CD4-positive, alpha-beta T cell treated with Interleukin-21 for 1 hour (primary cell): ENCODE measurements at regions not wholly inside any gene's neighbourhood (a gene's known extent, or its start where the extent isn't known, plus 50 kb on each side); places are given as distances from the start of the nearest gene placed in this dataset.
"Not testable (repeated sequence)": the region's sequence is repeated elsewhere in the genome, so short reads cannot be mapped to it uniquely, and the experiment has no call there.

Experiments
- DNase-seq: peaks from one replicate; pipeline ENCODE4 v3.0.0-alpha.2; 2020

DNA sequence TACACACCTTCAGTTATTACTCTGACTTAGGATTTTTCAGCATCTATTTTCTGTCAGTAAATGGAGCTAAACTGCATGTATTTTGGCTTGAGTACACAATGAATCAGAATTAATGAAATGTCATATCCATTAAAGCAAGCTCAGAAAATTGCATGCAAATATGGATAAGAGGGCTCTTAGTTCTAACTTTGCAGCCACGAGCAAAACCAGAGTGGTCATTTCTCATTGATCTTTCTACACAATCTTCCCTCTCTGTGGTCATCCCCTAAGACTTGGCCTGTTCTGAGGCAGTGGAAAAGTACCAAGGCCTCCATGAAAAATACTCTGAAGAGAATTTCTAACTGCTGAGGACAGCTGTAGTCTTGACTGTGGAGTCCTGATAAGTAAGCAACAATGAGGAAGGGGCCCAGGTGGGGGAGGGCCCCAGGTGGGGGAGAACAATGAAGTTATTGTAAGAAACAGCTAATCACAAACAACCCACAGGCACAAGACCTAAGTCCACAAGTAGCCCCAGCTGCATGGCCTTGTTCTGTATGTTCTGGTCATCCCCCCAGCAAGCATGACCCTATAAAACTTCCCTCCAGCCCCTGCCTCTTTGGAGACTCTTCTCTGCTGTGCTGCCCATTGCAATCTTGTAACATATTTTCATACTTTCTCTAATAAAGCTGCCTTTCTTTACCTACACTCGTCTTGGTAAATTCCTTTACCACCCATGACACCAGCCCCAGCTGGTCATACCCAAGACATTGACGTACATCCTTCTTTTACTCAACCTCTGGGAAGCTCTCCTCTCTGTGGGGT is 230.3 kb downstream of the TDRD15 start:
- DNase-seq = no peak

DNA sequence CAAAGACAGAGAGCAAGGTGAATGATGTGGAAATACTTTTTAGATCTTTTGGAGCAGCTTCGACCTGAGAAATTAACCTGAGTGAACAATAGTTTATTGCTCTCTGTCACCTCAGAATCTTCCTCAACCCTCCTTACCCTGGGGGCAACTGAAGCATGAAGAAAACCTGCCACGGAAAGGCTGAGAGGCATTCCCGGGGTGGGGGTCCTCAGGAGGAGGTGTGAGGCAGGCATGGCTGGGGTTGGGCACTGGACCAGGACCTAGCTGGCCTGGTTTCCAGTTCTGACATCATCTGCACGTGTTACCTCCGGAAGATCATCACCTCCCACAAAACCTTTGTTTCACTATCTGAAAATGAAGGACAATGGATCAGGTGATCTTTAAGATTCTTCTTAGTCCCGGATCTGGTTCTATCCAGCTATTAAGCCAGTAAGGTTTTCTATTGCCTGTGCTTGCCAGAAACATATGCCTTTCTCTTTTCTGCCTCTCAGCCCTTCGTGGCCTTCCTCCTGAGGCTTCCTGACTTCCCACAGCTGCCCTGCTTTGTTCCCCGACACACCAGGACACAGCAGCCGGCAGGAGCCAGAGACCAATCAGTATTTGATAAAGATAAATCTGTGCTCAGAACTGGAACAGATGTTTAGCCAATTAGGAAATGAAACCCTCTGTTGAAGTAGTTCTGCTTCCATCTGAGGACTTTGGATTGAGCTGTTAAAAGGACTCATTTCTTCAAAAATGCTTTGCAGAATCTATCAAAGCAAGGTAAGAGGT is 232.5 kb downstream of the TDRD15 start:
- no peak for DNase-seq

DNA sequence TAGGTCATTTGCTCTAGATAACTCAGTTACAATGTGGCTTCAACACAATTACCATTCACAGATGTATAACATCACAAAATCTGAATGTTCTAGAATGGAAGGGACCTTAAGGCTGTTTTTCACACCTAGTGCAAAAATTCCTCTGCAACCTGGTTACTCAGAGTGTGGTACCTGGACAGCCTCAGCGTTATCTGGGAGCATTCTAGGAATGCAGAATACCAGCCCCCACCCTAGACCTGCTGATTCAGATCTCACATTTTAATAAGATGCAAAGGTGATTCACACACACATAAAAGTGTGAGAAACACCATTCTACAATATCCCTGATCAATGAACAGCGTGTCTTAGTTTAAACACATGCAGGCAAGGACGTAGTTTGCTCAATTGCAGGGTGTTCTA is 233.1 kb downstream of the TDRD15 start:
- no peak for DNase-seq

DNA sequence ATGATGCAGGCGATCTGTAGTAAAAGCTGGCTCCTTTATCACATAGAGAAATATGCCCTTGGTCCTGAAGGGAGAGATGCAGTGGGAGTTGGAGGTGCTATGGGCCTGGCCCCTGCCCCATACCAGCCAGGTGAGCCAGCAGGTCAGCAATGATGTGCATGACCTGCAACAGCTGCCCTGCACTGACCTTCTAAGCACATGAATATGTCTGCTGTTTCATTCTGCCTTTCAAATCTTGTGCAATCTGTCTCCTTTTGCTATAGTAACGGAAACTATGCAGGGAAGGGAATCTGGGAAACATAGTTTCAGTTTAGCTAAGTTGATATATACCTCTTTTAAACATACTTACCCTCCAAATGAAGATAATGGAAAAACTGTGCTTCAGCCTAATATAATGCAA is 235.2 kb downstream of the TDRD15 start:
- DNase-seq = no peak

DNA sequence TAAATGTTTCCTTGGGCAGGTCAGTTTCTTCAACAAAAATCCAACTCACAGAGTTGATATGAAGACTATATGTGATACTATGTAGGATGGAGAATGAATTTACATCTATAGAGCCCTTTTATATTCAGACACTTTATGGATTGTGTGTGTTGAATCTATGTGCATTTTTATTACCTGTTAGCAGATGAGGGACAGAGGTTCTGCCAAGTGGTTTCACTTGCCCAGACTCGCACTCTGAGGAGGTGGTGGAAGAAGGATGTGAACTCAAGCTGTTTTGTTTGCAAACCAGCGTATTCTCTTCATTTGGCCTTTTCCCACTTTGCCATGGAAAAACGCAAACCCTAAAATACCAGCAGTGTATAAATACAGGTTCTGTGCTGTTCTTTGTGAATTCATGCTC is 237.6 kb downstream of the TDRD15 start:
- no peak for DNase-seq

DNA sequence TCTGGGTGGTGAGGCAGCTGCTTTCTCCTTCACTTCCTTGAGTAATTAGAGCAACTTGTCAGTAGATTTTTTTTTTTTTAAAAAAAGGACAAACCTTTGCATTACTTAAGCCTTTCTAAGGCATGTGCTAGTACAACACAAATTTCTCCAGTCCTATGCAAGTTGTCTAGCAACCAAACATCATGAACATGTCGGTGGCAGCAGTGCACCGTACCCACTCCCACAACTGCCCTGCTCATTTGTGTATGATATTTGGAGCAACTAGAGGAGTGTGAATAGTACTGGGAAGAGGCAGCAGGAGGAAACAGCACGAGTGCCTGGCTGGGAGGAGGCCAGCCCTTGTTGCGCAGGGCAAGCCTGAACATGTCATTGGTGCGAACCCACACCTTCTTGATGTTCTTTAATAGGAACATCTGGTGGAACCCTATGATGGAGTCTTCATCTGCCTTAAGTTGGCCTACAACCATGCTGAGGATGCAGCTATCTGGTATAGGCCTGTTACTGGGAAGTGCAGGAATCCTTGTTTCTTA is 238.3 kb downstream of the TDRD15 start:
- DNase-seq = no peak

DNA sequence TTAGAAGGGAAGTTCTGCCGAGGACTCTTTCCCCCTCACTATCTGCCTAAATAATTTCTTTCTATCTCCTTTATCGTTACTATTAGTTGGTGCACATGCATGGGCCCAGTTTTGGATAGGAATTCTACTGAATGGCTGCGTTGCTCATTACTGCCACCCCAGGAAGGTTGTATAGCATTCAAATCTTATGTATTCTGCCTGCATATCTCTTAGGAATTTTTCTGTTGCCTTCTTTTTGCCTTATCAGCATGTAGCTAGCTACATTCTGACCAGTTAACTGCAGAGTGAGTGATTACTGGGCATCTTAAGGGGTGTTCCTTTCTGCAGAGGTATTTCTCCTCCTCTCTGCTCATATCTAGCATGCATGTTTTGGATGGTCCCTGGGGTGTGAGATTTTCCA is 239.6 kb downstream of the TDRD15 start:
- DNase-seq = no peak

DNA sequence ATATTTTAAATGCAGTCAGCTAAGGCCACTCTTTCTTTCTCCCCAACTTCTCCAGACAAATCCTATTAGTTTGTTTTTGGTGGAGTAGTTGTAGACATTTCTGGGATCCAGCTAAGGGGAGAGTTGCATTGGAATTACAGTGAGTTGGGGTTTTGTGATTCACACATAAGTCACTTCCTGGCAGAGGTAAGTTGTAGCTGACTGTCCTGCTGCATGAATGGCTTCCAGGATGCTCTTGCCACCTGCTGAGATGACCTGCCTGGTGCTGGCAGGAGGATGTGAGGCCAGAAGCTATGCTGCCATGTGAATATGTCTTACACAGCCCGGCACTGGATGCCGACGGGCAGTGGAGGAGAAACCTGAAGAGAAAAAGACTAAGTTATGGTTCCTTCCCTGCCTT is 243.7 kb downstream of the TDRD15 start:
- DNase-seq = no peak

DNA sequence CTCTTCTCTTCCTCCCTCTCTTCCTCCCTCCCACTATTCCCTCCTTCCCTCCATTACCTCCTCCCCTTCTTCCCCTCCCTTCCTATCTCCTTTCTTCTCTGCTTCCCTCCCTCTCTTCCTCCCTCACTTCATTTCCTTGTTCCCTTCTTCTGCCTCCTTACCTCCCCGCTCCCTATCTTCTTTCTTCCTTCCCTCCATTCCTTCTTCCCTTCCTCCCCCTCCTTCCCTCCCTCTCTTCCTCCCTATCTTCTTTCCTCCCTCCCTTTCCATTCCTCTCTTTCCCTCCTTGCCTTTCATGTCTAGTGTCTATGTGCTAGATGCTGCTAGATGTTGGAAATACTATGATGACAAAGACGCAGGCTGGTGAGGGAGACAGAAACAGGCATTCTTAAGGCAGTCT is 246.0 kb downstream of the TDRD15 start:
- DNase-seq = no peak

DNA sequence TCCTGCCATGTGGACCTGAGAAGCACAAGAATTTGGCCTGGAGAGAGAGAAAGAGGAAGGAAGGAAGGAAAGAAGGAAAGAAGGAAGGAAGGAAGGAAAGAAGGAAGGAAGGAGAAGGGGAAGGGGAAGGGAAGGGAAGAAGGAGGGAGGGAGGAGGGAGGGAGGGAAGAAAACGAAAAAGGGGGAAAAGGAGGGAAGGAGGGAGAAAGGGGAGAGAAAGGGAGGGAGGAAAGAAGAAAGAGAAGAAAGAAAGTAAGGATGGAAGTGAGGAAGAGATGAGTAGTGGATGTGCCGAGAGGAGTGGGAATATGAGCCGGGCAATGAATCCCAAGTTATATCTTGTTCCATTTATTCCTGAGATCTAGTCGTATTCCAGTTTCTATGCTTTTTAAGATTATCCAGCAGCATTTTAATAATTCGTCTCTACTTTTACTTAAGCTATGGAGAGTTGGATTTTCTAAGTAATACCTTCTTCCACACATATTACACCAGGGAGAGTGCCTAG is 247.8 kb downstream of the TDRD15 start:
- no peak for DNase-seq

DNA sequence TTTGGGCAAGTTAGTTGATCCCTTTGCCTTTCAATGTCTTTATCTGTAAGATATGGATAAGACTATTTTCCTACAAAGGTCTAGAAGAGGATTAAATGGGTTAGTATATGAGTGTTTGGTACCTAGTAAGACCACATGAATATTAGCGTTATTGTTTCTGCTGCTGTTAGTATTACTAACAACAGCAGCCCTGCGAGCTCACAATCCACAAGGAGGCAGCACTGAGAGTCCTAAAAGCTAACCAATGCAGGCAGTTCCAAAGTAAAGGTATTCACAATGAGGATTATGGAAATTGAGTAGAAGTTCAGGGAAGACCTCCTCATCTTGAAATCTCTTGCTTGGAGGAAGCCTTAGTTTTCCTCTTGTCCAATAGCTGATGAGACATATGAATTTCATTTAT is 248.9 kb downstream of the TDRD15 start:
- no peak for DNase-seq

DNA sequence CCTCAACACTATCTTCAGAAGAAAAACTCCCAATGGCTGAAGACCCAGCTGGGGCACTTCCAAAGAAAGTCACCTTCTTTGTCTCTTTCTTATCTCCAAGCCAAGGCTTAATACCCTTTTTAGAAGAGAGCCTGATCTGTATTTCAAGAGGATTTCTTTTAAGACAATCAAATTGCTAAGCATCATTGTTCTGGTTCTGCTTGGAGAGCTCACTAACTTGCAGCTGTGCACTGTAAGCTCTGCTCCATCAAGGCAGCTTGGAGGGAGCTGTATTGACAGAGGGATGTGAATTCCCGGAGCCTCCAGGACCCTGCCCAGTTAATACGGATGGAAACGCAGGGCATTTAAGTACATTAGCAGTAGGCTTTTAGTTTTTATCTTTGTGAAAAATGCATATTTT is 253.1 kb downstream of the TDRD15 start:
- DNase-seq = no peak

DNA sequence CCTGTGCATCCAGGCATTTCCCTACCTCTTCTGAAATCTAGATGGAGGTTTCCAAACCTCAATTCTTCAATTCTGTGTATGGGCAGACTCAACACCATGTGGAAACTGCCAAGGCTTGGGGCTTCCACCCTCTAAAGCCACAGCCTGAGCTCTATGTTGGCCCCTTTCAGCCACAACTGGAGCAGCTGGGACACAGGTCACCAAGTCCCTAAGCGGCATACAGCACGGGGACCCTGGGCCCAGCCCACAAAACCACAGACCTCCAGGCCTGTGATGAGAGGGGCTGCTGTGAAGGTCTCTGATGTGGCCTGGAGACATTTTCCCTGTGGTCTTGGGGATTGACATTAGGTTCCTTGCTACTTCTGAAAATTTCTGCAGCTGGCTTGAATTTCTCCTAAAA is 255.4 kb downstream of the TDRD15 start:
- DNase-seq = no peak

DNA sequence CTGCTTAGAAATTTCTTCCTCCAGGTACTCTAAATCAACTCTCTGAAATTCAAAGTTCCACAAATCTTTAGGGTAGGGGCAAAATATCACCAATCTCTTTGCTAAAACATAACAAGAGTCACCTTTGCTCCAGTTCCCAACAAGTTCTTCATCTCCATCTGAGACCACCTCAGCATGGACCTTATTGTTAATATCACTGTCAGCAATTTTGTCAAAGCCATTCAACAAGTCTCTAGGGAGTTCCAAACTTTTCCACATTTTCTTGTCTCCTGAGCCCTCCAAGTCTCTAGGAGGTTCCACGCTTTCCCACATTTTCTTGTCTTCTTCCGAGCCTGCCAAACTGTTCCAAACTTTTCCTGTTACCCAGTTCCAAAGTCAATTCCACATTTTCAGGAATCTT is 255.9 kb downstream of the TDRD15 start:
- not testable (repeated sequence) for DNase-seq

DNA sequence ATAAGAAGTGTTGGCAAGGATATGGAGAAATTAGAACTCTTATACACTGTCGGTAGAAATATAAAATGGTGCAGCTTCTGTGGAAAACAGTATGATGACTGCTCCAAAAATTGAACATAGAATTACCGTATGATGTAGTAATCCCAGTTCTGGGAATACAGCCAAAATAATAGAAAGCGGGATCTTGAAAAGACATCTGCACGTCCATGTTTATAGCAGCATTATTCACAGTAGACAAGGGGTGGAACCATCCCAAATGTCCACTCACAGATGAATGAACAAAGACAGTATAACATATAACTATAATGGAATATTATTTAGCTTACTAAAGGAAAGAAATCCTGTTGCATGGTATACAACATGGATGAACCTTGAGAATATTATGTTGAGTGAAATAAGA is 257.7 kb downstream of the TDRD15 start:
- no peak for DNase-seq

DNA sequence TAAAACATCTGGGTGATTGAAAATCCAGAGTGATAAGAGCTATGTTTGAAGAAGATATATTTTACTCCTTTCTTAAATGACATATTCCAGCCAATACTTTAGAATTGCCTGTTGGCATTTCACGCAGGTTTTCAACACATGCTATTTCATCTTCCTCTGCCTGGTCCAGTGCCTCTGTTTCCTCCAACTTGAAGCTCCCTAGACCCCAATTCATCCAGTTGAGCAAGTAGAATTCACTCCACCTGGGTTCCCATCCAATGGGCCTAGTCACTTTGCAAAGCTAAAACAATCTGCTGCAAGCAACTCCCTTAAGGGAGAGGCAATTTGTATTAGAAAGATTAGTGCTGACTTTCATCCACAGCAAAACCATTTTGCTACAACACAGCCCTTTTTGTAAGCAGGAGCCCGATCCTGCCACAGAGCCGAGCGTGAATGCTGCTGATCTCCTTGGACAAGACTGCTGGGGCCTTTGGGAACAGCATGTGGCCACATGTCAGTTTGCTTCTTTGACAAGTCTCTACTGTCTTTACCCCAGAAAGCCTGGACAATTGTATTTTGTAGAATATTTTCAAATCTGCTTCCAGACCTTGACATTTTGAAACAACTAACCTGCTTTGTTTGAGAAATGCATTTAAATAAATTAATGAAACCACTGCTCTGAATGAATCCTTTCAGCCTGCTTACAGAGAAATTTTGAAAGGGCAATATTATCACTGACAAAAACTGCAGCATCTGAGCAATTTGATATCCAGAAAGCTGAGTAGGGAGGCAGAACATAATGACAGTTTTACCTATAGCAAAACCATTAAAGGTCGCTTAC is 259.1 kb downstream of the TDRD15 start:
- DNase-seq = no peak

DNA sequence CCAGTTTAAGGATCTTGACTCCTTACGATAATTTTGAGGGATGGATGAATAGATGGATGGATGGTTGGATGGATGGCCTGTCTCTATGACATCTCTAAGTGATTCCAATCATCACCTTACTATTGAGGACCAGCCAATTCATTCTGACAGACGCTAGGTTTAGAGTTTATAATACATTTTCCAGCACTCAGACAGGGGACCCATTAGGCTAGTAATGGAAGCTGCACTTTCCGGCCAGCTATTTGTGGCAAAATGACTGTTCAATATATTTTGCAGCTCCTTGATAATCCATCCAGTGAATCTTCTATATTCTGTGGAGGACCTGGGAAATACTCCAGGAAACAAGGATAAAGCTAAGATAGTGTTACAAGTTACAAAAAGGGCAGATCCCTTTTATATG is 262.9 kb downstream of the TDRD15 start:
- no peak for DNase-seq

DNA sequence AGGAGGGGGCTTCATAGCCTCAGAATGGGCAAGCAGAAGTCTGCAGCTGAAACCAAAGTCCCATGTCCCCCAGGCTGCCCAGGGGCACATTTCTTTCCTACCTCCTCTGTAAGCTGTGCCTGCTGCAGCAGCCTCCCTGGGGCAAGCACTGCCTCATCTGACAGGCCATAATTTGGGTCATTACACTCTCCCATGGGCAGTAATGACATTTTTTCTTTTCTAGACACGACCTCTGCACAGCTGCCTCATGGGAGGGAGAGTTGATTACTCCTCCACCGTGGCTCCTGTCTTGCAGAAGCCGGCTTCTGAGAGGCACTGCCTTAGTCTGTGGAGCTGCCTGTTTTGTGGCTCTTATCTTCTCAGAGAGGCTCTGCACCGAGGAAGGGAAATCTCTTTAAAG is 268.9 kb downstream of the TDRD15 start:
- no peak for DNase-seq

DNA sequence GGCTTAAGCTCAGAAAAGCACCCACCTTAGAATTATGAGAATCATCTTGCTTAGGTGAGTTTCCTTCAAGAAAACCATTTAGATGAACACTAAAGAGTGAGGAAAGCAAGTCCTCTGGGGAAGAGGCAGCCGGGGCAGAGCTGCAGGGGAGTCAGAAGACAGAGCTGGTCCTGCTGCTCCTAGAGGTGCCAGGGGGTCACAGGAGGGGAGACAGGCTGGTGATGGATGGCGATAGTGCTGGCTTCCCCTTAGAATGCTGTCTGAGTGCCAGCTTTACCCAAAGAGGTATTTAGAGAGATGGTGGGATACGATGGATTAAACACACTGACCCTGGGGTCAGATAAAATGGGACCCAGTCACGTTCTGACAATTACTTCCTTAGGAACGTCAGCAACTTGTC is 269.4 kb downstream of the TDRD15 start:
- no peak for DNase-seq

DNA sequence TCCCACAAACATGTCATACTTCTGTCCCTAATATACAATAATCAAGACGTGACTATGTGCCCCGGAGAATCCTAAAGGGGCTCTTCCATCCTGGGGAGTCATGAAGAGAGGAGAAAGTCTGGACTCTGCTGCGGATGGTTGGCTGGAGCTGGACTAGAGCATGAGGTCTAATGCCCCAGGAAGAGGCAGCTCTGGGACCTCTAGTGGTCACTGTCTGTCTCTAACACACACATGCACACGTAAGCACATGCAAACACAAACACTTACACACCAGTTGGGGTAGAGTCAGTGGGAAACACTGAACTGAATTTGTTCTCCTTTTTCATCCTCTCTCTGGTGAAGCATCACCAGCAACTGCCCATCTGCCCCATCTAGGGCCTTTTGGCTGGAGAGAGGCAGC is 271.6 kb downstream of the TDRD15 start:
- DNase-seq = no peak

DNA sequence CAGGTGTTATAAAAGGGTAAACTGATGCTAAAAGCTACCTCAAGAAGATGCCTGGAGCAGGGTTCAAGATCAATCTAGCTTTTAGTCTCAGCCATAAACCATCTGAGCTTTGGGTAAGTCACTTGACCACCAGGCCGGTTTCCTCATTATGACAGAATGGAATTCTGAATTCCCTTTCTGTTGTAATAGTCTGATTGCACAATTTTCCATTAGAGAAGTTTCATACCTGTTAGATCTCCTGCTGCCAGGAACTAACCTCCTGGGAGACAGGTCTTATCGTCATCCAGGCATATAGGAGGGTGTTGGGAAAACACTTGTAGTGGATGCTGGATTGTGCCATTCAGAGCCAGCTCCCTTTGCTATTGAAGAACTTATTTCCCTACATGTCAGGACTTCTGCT is 272.5 kb downstream of the TDRD15 start:
- no peak for DNase-seq

DNA sequence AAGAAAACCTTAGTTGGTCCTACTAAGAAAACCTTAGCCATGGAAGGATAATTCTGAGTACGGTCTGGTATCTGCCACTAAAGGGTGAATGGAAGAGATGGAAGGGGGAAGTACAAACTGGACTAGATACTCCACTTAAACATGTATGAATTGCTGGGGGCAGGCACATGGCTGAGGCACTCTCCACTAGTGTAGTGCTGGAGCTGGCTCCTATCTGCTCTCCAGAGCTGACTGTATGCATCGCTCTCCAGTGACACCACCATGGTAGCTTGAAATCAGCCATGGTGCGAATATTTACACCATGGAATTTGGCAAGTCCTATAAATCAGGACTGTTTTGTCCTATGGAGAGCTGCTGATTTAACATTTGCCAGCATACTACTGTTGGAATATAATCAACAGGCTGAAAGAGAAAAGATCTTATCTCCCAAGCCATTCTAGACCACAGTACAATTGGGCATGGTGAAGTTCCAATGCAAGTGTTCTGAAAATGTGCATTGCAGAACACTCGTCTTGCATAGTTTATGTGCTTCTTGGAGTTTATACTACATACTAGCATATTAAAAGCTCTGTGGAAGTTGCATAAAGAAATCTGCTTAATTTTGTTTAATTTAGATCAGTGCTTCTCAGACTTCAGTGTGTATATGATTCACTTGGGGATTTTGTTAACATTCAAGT is 277.4 kb downstream of the TDRD15 start:
- no peak for DNase-seq

DNA sequence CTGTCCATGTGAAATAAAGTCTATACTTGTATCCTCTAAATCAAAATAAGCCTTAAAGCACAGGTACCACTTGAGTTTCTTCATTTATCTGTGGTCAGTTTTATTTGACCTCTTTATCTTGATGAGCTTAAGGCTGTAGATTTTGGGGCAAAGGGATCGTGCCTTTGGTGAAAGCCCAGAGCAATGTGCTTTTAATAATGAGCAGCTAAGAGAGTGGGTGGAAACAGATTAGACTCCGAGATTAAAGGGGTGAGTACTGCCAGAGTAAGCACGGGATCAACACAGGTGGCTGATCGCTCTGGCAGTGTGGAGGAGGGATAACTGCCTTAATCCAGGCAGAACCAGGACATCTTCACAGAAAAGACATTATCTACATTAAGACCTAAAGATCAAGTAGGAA is 280.4 kb downstream of the TDRD15 start:
- DNase-seq = no peak
